Activated T-helper 17 cell treated with anti-CD3 and anti-CD28 coated beads, Interleukin-2, amount 50 U/mL, for 72 hours (primary cell): ENCODE measurements at regions not wholly inside any gene's neighbourhood (a gene's known extent, or its start where the extent isn't known, plus 50 kb on each side); places are given as distances from the start of the nearest gene placed in this dataset.
"Not testable (repeated sequence)": the region's sequence is repeated elsewhere in the genome, so short reads cannot be mapped to it uniquely, and the experiment has no call there.

Source experiments
- ATAC-seq: fragments of 150-1000 bp; cut with Tn5 transposase; replicated peaks from 2 replicates; pipeline ENCODE4 v1.10.0; 2021; ENCODE audit warnings: mild to moderate bottlenecking, moderate library complexity
- H3K27ac Mint-ChIP-seq: one replicate; pipeline ENCODE4 v1.8.0; 2022; ENCODE audit warnings: mixed read lengths
- H3K27me3 Mint-ChIP-seq: one replicate; pipeline ENCODE4 v1.8.0; 2022; ENCODE audit warnings: mixed read lengths
- H3K36me3 Mint-ChIP-seq: one replicate; pipeline ENCODE4 v1.8.0; 2022; ENCODE audit warnings: low read depth, mild to moderate bottlenecking, mixed read lengths
- H3K4me1 Mint-ChIP-seq: one replicate; pipeline ENCODE4 v1.8.0; 2022; ENCODE audit warnings: mixed read lengths
- H3K4me3 Mint-ChIP-seq: one replicate; pipeline ENCODE4 v1.8.0; 2022; ENCODE audit warnings: mild to moderate bottlenecking, mixed read lengths
- H3K9me3 Mint-ChIP-seq: one replicate; pipeline ENCODE4 v1.8.0; 2022; ENCODE audit warnings: mixed read lengths

DNA sequence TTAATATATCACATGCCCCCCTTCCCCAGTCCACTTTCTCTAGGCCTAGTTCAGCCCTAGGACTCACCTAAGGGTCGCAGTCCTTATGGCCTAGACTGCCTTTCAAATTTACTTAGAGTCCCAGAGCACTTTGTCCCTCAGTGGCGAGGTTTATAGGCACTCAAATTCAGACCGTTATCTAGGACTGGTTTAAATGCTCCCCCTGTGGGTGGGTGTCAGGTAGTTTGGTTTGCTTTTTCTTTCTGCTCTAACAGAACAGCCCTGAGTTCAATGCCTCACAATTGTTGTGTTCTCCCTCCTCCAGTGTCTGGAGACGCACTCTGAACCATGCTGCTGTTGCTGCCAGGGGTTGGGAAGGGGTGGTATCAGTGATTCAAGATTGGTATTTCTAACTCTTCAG is 317.1 kb downstream of the MAT2B start:
- ATAC-seq: no peak
- no peak overlapping the region for H3K27ac Mint-ChIP-seq
- H3K4me3 Mint-ChIP-seq: no peak overlapping the region
- no peaks in the 10 kb centered on the region for H3K36me3 Mint-ChIP-seq
- H3K9me3 Mint-ChIP-seq: peaks cover 9% of the 10 kb centered on the region
- no peaks in the 10 kb centered on the region for H3K4me1 Mint-ChIP-seq
- no peaks in the 10 kb centered on the region for H3K27me3 Mint-ChIP-seq

DNA sequence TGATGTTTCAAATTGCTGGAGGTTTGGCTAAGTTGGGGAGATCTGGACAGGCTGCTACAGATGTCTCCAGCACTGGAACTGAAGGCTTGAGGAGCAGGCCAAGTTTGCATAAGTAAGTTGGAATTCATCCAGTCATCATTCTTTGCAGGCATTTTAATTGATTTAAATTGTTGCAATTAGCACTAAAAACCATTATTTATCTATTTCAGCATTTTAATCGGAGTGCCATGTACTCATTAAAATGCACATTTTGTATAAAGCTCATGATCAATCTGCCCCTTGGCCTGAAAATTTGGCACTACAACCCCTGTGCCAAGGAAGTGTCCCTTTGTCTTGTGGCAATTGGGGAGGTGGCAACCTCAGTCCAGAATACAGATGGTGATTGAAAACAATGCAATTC is 320.2 kb downstream of the MAT2B start:
- Mint-ChIP-seq H3K9me3 (peaks cover 8% of the 10 kb centered on the region), H3K27me3 (no peaks in the 10 kb centered on the region), H3K36me3 (no peaks in the 10 kb centered on the region), H3K27ac (no peak overlapping the region), H3K4me1 (no peaks in the 10 kb centered on the region), H3K4me3 (no peak overlapping the region)
- ATAC-seq: no peak

DNA sequence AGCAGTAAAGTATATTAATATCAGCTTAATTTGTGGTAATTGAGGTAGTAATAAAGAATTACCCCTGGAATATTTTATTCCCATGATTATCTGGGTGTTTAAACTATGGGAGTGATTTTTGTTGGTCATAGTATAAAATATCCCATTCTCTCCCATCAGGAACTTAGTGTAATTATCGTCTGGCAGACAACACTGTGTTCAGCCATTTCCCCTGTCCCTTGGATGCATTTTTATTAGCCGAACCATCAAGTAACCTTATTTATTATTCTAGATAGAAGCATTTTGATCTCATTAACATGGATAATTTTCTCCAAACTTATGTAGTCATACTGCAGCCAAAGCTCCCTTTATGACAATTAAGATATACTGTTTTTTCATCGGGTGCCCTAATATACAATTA is 320.8 kb downstream of the MAT2B start:
- no peaks in the 10 kb centered on the region for H3K4me1 Mint-ChIP-seq
- H3K27ac Mint-ChIP-seq: no peak overlapping the region
- H3K36me3 Mint-ChIP-seq: no peaks in the 10 kb centered on the region
- ATAC-seq: no peak
- H3K27me3 Mint-ChIP-seq: no peaks in the 10 kb centered on the region
- no peak overlapping the region for H3K4me3 Mint-ChIP-seq
- H3K9me3 Mint-ChIP-seq: peaks cover 8% of the 10 kb centered on the region

DNA sequence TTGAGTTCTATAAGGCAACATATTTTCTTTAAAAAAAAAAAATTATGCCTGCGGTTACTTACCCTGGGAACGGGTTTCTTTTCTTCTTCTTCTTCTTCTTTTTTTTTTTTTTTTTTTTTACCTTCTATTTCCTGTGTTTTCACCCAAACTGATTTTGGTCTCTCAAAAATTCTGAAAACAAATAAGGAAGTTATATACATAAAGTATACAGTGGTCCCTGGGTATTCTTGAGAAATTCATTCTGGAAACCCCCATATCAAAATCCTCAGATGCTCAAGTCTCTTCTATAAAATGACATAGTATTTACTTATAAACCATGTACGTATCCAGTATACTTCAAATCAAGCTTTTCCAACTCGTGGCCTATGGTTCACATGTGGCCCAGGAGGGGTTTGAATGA is 326.7 kb downstream of the MAT2B start:
- Mint-ChIP-seq H3K9me3 (peaks cover 7% of the 10 kb centered on the region), H3K27ac (no peak overlapping the region), H3K27me3 (no peaks in the 10 kb centered on the region), H3K4me3 (no peak overlapping the region), H3K4me1 (no peaks in the 10 kb centered on the region), H3K36me3 (no peaks in the 10 kb centered on the region)
- no peak for ATAC-seq

DNA sequence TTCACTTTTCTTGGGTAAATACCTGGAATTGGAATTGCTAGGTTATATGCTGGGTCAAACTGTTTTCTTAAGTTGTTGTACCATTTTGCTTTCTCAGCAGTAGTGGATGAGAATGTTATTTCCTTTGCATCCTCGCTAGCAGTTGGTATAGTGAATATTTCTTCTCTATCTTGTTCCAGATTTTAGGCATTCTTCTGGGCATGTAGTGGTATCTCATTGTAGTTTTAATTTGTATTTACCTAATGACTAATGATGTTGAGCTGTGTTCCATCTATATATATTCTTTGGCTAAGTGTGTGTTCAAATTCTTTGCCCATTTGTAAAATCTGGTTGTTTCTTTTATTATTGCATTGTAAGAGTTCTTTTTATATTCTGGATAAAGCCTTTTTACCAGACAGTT is 333.3 kb downstream of the MAT2B start:
- ATAC-seq: no peak
- no peaks in the 10 kb centered on the region for H3K4me1 Mint-ChIP-seq

DNA sequence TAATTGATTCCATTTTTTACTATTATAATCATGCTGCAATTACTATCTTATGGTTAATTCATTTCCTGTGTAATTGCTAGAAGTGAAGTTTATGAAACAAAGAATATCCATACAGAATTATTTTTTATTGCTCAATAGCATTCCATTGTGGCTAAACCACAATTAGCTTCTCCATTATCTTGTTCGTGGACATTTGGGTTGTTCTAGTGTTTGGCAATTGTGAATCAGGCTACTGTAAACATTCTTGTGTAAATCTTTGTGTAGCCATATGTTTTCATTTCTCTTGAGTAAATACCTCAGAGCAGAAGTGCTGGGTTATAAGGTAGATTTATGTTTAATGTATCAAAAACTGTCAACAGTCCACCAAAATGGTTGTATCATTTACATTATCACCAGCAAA is 341.1 kb downstream of the MAT2B start:
- Mint-ChIP-seq H3K4me3 (no peak overlapping the region), H3K27me3 (no peaks in the 10 kb centered on the region), H3K4me1 (no peaks in the 10 kb centered on the region), H3K36me3 (no peaks in the 10 kb centered on the region), H3K9me3 (peaks cover 4% of the 10 kb centered on the region), H3K27ac (no peak overlapping the region)
- no peak for ATAC-seq

More for the DNA sequence above, 333.3 kb downstream of the MAT2B start:
- Mint-ChIP-seq H3K27ac (no peak overlapping the region), H3K27me3 (no peaks in the 10 kb centered on the region), H3K4me3 (no peak overlapping the region), H3K36me3 (no peaks in the 10 kb centered on the region), H3K9me3 (peaks cover 4% of the 10 kb centered on the region)

DNA sequence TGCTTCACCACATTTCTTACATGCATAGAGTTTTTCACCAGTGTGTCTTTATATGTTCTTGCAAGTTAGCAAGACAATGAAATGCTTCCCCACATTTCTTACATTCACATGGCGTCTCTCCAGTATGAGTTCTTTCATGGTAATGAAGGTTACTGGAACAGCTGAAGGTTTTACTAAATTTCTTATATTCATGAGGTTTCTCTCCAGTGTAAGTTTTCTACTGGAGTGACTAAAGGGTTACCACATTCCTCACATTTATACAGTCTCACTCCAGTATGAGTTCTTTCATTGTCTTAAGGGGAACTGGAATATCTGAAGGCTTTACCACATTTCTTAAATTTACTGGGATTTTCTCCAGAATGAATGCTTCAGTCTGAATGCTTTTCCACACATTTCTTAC is 350.3 kb downstream of the MAT2B start:
- ATAC-seq: no peak
- no peaks in the 10 kb centered on the region for H3K27me3 Mint-ChIP-seq
- no peaks in the 10 kb centered on the region for H3K4me1 Mint-ChIP-seq
- H3K4me3 Mint-ChIP-seq: no peak overlapping the region
- peaks cover 8% of the 10 kb centered on the region for H3K9me3 Mint-ChIP-seq
- H3K36me3 Mint-ChIP-seq: no peaks in the 10 kb centered on the region
- H3K27ac Mint-ChIP-seq: no peak overlapping the region

DNA sequence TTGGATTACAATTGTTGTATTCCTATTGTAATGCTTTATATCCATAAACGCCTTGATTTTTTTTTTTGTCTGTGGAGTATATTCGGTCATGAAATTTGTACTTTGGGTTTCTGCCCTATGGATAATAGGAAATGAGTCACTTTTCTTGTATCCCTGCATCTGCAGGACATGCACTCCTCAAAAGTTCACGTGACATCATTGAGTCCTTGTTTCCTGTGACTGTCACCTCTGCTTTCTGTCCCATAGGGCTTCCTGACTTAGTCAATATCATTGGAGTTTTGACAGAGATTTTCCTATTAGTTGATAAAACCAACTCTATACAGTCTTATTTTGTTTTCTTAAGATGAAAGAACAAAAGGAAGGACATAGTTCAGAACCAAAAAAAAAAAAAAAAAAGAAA is 356.3 kb downstream of the MAT2B start:
- Mint-ChIP-seq H3K4me1 (no peaks in the 10 kb centered on the region), H3K27ac (no peak overlapping the region), H3K27me3 (no peaks in the 10 kb centered on the region), H3K9me3 (peaks cover 7% of the 10 kb centered on the region), H3K36me3 (no peaks in the 10 kb centered on the region), H3K4me3 (no peak overlapping the region)
- no peak for ATAC-seq

DNA sequence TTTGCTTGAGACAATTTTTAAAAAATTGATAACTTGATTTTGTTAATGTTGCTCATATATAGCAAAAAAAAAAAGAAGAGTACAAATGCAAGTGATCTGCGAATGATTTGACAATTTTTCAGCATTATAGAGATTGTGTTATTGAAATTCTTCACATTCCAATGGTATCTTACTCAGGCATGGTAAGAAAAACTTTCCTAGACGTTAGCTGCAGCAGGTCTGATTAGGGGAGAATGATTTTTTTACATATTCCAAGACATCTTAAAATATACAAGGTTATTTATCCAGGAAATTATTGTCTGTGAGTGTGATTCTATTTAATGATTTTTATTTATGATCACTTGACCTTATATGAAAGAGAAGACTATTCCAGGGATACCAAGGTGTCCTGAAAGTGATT is 361.9 kb downstream of the MAT2B start:
- ATAC-seq: no peak

DNA sequence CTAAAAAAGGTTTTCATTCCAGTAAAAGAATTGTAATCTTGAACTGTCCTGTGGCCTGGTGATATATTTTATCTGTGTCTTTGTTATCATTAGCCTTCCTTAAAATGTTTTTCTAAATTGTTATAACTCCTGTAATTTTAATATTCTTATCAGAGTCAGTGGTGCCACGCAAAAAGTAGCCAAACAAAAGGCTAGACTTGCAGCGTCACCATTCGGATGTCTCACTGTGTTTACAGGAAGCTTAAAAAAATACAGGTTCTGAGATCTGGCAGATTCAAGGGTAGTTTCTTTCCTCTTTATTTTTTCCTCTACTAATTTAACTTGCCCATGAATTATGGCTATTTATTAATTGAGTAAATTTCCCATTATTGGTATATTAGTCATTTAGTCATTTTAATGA is 362.3 kb downstream of the MAT2B start:
- no peak for ATAC-seq
- Mint-ChIP-seq H3K9me3 (peaks cover 5% of the 10 kb centered on the region), H3K27me3 (no peaks in the 10 kb centered on the region), H3K4me1 (no peaks in the 10 kb centered on the region), H3K36me3 (no peaks in the 10 kb centered on the region), H3K4me3 (no peak overlapping the region), H3K27ac (no peak overlapping the region)

More for the DNA sequence above, 361.9 kb downstream of the MAT2B start:
- no peak overlapping the region for H3K4me3 Mint-ChIP-seq
- H3K36me3 Mint-ChIP-seq: no peaks in the 10 kb centered on the region
- peaks cover 5% of the 10 kb centered on the region for H3K9me3 Mint-ChIP-seq
- no peak overlapping the region for H3K27ac Mint-ChIP-seq
- no peaks in the 10 kb centered on the region for H3K27me3 Mint-ChIP-seq
- no peaks in the 10 kb centered on the region for H3K4me1 Mint-ChIP-seq

DNA sequence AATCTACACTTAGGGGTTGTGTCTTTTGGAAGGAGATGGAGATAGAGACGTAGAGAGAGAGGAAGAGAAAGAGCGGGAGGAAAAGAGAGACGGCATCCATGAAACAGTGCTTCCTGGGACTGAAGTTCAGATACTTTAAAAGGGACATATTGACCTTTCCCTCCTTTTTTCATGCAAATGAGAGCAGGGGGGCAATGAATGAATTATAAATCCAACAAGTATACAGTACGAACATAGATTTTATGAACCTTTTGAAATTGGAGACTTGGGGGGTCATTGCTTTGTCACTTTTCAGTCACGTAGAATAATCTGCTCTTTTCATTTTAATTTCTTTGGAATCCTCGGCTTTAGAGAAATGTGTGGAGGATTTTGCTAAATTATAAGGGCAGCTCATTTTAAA is 364.2 kb downstream of the MAT2B start:
- Mint-ChIP-seq H3K4me3 (no peak overlapping the region), H3K4me1 (no peaks in the 10 kb centered on the region), H3K27ac (no peak overlapping the region), H3K27me3 (no peaks in the 10 kb centered on the region), H3K36me3 (no peaks in the 10 kb centered on the region), H3K9me3 (peaks cover 5% of the 10 kb centered on the region)
- ATAC-seq: no peak

DNA sequence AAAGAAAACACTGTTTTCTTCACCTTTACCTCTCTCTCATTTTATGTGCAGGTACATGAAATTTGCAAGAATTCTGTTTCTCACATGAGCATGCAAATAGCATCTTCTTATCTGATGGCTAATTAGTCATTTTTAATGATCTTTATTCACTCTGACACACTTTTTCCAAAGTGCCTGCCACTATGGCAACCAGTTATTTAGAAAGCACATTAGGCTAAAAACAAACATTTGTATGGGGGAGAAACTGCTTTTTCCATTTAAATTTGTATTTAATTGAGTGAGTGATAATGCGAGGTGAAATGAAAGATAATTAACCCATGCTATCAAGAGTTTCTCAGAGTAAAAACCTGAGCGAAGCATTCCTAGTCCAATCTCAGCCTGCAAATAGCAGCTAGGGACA is 365.0 kb downstream of the MAT2B start:
- Mint-ChIP-seq H3K4me3 (no peak overlapping the region), H3K27me3 (no peaks in the 10 kb centered on the region), H3K9me3 (peaks cover 5% of the 10 kb centered on the region), H3K36me3 (no peaks in the 10 kb centered on the region), H3K4me1 (no peaks in the 10 kb centered on the region), H3K27ac (no peak overlapping the region)
- no peak for ATAC-seq

DNA sequence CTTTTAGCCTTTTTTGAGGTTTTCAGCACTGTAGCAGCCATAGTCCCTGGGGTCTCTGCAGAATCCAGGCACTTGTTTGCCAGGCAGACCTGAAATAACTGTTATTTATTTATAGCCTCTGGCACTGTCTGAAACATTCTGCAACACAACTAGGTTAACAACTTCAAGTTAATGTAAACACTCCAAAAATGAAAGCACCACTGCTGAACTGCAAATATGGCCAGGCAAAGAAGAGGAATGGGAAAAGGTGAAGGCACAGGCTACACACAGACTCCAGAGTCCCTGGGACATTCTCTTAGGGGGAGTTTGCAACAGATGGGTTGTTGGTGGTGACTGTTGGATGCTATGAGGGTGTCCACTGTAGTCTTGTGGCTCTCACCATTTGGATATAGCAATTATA is 369.0 kb downstream of the MAT2B start:
- Mint-ChIP-seq H3K27ac (no peak overlapping the region), H3K27me3 (no peaks in the 10 kb centered on the region), H3K4me1 (no peaks in the 10 kb centered on the region), H3K4me3 (no peak overlapping the region), H3K9me3 (peaks cover 2% of the 10 kb centered on the region), H3K36me3 (no peaks in the 10 kb centered on the region)
- no peak for ATAC-seq

DNA sequence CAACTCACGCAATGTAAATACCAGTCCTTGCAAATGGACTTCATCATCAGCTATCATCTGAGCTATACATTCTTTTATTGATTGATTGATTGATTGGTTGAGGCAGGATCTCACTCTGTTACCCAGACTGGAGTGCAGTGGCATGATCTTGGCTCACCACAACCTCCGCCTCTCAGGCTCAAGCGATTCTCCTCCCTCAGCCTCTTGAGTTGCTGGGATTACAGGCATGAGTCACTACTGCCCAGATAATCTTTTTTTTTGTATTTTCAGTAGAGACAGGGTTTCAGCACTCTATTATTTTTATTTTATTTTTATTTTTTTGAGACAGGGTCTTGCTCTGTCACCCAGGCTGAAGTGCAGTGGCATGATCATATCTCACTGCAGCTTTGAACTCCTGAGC is 369.5 kb downstream of the MAT2B start:
- not testable (repeated sequence) for H3K9me3 Mint-ChIP-seq, H3K27me3 Mint-ChIP-seq, H3K4me3 Mint-ChIP-seq, ATAC-seq, H3K4me1 Mint-ChIP-seq, H3K36me3 Mint-ChIP-seq, H3K27ac Mint-ChIP-seq

DNA sequence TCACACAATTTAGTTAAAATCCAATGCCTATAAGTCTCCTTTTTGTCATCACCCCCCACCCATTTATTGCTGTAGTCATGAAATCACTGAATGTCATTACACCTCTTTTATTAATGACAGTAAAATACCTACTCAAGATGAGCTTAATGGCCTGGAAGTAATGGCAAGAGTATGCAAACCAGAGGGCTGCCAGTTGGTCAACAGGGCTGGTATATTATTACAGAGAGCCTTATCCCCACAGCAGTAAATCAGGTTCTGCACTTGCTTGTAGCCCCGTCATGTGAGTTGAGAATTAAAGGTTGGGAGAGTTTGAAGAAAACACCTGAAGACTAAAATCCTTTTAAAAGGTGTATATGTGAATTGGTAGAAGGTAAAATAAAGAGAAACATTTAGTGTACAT is 372.4 kb downstream of the MAT2B start:
- Mint-ChIP-seq H3K9me3 (no peaks in the 10 kb centered on the region), H3K36me3 (no peaks in the 10 kb centered on the region), H3K4me3 (no peak overlapping the region), H3K27me3 (no peaks in the 10 kb centered on the region), H3K4me1 (no peaks in the 10 kb centered on the region), H3K27ac (no peak overlapping the region)
- no peak for ATAC-seq

DNA sequence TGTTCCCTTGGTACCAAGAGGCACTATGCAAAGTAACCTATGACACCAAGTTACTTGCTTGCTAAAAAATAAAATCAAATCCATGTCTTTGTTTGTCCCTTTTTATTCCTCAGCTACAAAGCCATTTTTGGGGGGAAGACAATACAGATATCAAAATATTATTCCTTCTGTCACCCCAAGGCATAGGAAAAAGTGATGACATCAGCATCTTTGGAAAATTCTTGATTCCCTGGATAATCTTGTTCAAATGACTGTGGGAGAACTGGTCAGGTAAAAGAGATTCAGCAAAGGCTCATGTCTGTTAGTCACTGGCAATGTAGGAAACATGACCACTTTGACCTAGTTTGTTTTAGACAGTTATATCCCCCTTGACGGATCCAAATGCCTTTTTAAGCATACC is 373.1 kb downstream of the MAT2B start:
- H3K27ac Mint-ChIP-seq: no peak overlapping the region
- H3K4me3 Mint-ChIP-seq: no peak overlapping the region

More for the DNA sequence above, 373.1 kb downstream of the MAT2B start:
- no peaks in the 10 kb centered on the region for H3K36me3 Mint-ChIP-seq
- H3K4me1 Mint-ChIP-seq: no peaks in the 10 kb centered on the region
- H3K9me3 Mint-ChIP-seq: no peaks in the 10 kb centered on the region
- no peak for ATAC-seq
- H3K27me3 Mint-ChIP-seq: no peaks in the 10 kb centered on the region
